GM10266 (cell line): ENCODE measurements at regions not wholly inside any gene's neighbourhood (a gene's known extent, or its start where the extent isn't known, plus 50 kb on each side); places are given as distances from the start of the nearest gene placed in this dataset.

ENCODE experiments used
- DNase-seq: peaks from one replicate; pipeline ENCODE4 v3.0.0; 2012; ENCODE audit errors: extremely low spot score
- TF ChIP-seq, protein P1 (sequence below): IDR thresholded peaks from 2 replicates; pipeline ENCODE4 v1.5.1; 2012; ENCODE audit warnings: mild to moderate bottlenecking, low read depth; ENCODE audit not compliant: control insufficient read depth, insufficient read depth; ENCODE audit errors: missing control alignments

DNA sequence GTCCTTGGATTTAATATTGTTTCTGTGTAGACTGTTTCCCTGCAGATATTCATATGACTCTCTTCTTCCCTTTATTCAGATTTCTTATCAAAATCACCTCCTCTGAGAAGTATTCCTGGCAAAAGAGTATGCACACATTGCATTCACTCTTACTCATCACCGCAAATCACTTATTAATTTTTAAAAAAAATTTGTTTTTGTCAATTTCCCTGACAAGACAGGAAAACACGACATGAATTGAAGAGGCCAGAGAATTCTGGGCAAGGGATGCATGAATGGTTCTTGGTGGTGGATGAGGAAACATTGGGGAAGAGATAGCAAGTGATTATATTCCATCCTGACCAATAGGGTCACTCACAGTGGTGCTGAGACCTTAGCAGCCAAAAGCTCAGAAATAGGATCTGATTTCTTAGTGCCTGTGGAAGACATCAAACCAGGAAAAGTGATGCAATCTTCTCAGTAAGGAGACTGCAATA lies 522.5 kb upstream of the AGA start:
- DNase-seq: no peak
- TF ChIP-seq, protein P1, sequence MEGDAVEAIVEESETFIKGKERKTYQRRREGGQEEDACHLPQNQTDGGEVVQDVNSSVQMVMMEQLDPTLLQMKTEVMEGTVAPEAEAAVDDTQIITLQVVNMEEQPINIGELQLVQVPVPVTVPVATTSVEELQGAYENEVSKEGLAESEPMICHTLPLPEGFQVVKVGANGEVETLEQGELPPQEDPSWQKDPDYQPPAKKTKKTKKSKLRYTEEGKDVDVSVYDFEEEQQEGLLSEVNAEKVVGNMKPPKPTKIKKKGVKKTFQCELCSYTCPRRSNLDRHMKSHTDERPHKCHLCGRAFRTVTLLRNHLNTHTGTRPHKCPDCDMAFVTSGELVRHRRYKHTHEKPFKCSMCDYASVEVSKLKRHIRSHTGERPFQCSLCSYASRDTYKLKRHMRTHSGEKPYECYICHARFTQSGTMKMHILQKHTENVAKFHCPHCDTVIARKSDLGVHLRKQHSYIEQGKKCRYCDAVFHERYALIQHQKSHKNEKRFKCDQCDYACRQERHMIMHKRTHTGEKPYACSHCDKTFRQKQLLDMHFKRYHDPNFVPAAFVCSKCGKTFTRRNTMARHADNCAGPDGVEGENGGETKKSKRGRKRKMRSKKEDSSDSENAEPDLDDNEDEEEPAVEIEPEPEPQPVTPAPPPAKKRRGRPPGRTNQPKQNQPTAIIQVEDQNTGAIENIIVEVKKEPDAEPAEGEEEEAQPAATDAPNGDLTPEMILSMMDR: no peak

DNA sequence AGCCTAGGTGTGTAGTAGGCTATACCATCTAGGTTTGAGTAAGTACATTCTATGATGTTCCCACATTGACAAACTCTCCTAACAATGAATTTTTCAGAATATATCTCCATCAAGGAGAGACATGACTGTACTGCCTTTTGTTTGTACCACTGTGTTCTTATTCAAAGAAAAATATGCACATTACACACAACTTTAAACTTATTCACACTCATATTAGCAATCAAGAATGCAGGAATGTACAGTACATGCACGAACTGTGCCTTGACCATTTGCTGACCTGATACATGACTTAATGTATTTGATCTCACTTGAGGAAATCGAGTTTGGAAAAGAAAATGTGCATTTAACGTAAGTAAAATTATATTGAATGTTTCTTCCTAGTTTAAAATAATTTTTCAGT lies 525.1 kb upstream of the AGA start:
- TF ChIP-seq, protein P1: no peak
- no peak for DNase-seq

DNA sequence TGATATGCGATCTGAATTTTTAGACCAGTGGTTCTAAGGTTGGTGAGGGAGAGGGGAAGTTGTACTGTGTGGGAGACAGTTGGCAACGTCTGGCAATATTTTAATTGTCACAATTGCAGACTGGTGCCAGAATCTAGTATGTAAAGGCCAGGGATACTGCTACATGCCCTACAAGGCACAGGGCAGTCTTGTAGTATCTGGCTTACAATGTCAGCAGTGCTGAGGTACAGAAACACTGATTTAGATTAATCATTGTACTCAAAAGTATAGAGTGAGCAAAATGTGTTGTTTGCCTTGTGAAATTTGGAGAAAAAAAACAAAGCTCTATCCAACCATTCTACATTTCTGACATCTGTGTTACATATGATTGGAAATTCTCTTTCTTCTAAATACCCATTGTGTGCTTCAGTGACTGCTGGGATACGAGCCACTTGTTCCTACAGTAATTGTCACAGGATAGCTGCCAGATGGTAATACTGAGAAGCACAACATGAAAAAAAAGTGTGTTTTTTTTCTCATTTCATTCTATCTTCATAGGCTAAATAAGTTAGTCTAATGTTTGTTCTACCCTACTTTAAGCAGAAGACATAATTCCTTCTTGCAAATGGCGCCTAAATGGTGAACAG lies 526.7 kb upstream of the AGA start:
- TF ChIP-seq, protein P1: no peak
- no peak for DNase-seq

DNA sequence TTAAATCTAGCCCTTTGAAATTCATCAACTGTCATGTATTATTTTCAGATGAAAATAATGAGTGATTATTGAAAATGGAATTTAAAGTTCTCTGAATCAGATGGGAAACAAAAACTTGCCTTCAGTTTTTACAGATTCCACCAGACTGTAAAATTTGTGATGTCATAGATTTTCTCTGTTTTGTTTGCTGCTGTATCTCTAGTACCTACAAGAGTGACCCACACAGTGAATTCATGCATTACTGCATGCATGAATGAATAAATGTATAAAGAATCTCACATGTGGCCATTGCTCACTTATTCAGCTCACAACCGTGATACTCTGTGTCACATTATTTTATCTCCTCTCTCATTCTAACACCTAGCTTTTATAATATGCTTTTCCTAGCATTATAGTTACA lies 532.2 kb upstream of the AGA start:
- TF ChIP-seq, protein P1: no peak
- DNase-seq: no peak

DNA sequence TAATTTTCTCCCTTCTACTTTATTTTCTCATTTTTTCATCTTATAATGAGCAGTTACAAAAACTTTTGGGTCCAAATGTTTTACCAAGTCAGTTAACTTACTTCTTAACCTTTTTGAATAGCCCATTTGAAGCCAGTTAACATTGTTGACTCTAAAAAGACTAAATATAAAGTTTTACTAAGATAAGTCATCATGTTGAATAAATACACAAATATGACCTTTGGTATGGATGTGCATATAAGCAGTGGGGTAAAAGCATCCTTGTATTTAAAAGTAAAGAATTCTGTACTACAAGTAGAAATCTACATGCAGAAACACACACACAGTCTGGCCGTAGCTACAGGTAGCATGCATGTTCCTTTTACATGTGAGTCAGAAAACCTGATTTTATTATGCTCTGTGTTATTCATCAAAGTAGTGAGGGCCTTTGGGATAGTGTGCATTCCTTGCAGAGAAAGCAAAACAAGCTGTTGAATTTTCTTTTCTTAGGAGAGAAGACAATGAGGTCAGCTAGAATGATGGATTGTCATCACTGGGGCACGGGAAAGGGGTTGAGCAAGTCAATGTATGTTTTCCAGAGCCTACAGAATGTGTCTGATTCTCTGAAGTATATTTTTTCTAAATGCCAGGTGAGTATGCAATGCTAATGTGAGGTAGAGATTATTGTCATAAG lies 533.2 kb upstream of the AGA start:
- DNase-seq: no peak
- TF ChIP-seq, protein P1: no peak

DNA sequence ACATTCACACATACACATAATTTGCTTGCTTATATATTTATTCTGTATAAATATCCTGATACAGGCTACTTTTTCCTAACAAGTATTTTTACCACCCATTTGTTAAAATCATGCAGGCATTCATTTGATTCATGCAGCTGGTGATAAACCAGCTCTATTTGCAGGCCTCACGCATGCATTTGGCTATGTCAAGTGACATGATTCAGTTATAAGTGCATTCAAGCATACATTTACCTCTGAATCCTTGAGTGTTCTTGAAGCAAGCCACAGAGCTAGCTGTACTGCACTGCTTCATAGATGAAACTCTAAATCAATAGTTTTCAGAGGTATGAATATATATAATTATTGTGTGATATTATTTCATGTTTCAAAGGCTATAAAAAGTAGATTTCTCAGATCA lies 544.0 kb upstream of the AGA start:
- TF ChIP-seq, protein P1: no peak
- no peak for DNase-seq

DNA sequence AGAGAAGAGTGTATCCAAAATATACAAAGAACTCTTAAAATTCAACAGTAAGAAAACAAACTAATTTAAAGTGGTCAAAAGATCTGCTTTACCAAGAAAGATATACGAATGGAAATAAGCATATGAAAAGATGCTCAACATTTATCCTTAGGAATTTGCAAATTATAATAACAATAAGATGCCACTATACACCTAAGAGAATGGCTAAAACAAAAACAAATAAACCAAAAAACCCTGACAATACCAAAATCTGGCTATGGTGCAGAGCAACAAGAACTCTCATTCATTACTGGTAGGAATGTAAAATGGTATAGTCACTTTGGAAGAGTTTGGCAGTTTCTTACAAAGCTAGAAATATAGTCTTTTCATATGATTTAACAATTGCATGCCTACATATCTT lies 545.7 kb upstream of the AGA start:
- TF ChIP-seq, protein P1: no peak
- DNase-seq: no peak
